Thoracic aorta (tissue), 2 donors: ENCODE measurements at regions not wholly inside any gene's neighbourhood (a gene's known extent, or its start where the extent isn't known, plus 50 kb on each side); places are given as distances from the start of the nearest gene placed in this dataset.

Experiments
- ATAC-seq: fragments of 150-250 bp; one replicate; pipeline ENCODE4 v1.8.0; 2017; ENCODE audit warnings: low read depth; ENCODE audit not compliant: insufficient number of reproducible peaks, low FRiP score
- DNase-seq: peaks from one replicate; pipeline ENCODE4 v3.0.0-alpha.2; 2020; ENCODE audit warnings: low spot score
- H3K27ac ChIP-seq, 2 donors: fragments of 200-600 bp; sonication (generic); 1 replicate in 1 of 2; 2 replicates in 1 of 2; pipeline ENCODE4 v1.5.1; 2016; ENCODE audit warnings: mild to moderate bottlenecking in 2 of 2, moderate library complexity in 2 of 2
- H3K27me3 ChIP-seq: fragments of 200-600 bp; sonication (generic); replicated peaks from 2 replicates; pipeline ENCODE4 v1.6.0; 2016; ENCODE audit warnings: mild to moderate bottlenecking; ENCODE audit not compliant: insufficient read depth
- H3K36me3 ChIP-seq: fragments of 200-600 bp; sonication (generic); one replicate; pipeline ENCODE4 v1.5.1; 2016
- H3K4me1 ChIP-seq, 2 donors: fragments of 200-600 bp; sonication (generic); 1 replicate in 1 of 2; 2 replicates in 1 of 2; pipeline versions ENCODE4 v1.5.1 to v1.6.0; 2016; ENCODE audit warnings: low read depth in 2 of 2, mild to moderate bottlenecking in 1 of 2; ENCODE audit not compliant: control insufficient read depth in 1 of 2
- H3K4me3 ChIP-seq: fragments of 200-600 bp; sonication (generic); 2 replicates; pipeline ENCODE4 v1.5.1; 2016; ENCODE audit warnings: mild to moderate bottlenecking
- H3K9me3 ChIP-seq: fragments of 200-600 bp; sonication (generic); 2 replicates; pipeline ENCODE4 v1.5.1; 2016
- CTCF ChIP-seq: fragments of 200-600 bp; sonication (generic); IDR thresholded peaks from one replicate; pipeline ENCODE4 v1.5.1; 2019; ENCODE audit warnings: antibody characterized with exemption

GRCh38 chr15:47614360-47615011 is 102.8 kb upstream of the SEMA6D start:
- Histone ChIP-seq H3K4me3 (no peak overlapping the region), H3K27ac (no peak overlapping the region), H3K4me1 (peaks cover 0 to 12% of the 10 kb centered on the region in 2 donors), H3K27me3 (no peaks in the 10 kb centered on the region), H3K9me3 (no peaks in the 10 kb centered on the region), H3K36me3 (no peaks in the 10 kb centered on the region)
- DNase-seq (no peak), ATAC-seq (no peak)
- TF ChIP-seq CTCF, result no peak

GRCh38 chr15:47616876-47617275 is 100.4 kb upstream of the SEMA6D start:
- DNase-seq (no peak), ATAC-seq (no peak)
- TF ChIP-seq CTCF, result no peak
- H3K9me3 ChIP-seq, result no peaks in the 10 kb centered on the region
- H3K27ac ChIP-seq, result no peak overlapping the region
- peaks cover 0 to 12% of the 10 kb centered on the region in 2 donors for H3K4me1 ChIP-seq
- H3K36me3 ChIP-seq, result no peaks in the 10 kb centered on the region
- H3K27me3 ChIP-seq, result no peaks in the 10 kb centered on the region
- no peak overlapping the region for H3K4me3 ChIP-seq

GRCh38 chr15:47618241-47618640 is 99.1 kb upstream of the SEMA6D start:
- ATAC-seq (no peak), DNase-seq (no peak)
- TF ChIP-seq CTCF, result no peak
- H3K4me3 ChIP-seq, result no peak overlapping the region
- no peaks in the 10 kb centered on the region for H3K9me3 ChIP-seq
- no peaks in the 10 kb centered on the region for H3K27me3 ChIP-seq
- no peak overlapping the region for H3K27ac ChIP-seq
- no peaks in the 10 kb centered on the region for H3K36me3 ChIP-seq
- peaks cover 0 to 12% of the 10 kb centered on the region in 2 donors for H3K4me1 ChIP-seq

GRCh38 chr15:47620960-47621681 is 96.2 kb upstream of the SEMA6D start:
- H3K9me3 ChIP-seq, result no peaks in the 10 kb centered on the region
- H3K4me3 ChIP-seq, result no peak overlapping the region
- H3K27me3 ChIP-seq, result no peaks in the 10 kb centered on the region
- DNase-seq, result no peak
- no peak overlapping the region for H3K27ac ChIP-seq
- ATAC-seq, result no peak
- TF ChIP-seq CTCF, result no peak
- peaks cover 0 to 12% of the 10 kb centered on the region in 2 donors for H3K4me1 ChIP-seq
- no peaks in the 10 kb centered on the region for H3K36me3 ChIP-seq

- H3K27ac ChIP-seq, result no peak overlapping the region
- no peak for DNase-seq
- H3K36me3 ChIP-seq, result no peaks in the 10 kb centered on the region
- H3K4me1 ChIP-seq, result peaks cover 0 to 6% of the 10 kb centered on the region in 2 donors
- no peak overlapping the region for H3K4me3 ChIP-seq
- no peaks in the 10 kb centered on the region for H3K9me3 ChIP-seq
- no peaks in the 10 kb centered on the region for H3K27me3 ChIP-seq
- no peak for TF ChIP-seq CTCF
- ATAC-seq, result no peak
Measured at GRCh38 chr15:47622055-47622454, 95.2 kb upstream of the SEMA6D start.
